ENCODE measurements at regions not wholly inside any gene's neighbourhood (a gene's known extent, or its start where the extent isn't known, plus 50 kb on each side); places are given as distances from the start of the nearest gene placed in this dataset.

DNA sequence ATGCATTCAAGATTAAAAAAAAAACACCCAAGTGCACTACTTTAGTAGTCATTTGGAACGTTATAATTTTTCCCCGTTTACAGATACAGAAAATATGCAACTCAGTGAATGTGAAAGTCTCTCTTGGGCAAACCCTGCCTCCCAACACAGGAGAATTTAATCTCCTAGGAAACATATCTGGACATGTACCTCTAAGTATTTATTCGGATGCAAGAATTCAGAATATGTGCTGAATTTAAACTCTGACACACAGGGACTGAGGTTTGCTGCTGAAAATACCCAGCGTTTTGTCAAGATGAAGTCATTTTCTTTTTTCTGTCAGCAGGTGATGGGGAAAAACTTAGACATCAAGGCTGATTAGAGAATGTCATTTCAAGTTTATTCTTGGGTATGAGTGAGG, 105.4 kb downstream of the ACKR3 start:
- Histone ChIP-seq H3K36me3 (ENCODE audit: control insufficient read depth, insufficient read depth, low read length) (no peaks in the 10 kb centered on the region), H3K27me3 (ENCODE audit: control insufficient read depth, insufficient read depth, low read length) (peaks cover 5% of the 10 kb centered on the region), H3K4me3 (ENCODE audit: low read depth, low read length) (no peak overlapping the region)
- TF ChIP-seq, protein P1, sequence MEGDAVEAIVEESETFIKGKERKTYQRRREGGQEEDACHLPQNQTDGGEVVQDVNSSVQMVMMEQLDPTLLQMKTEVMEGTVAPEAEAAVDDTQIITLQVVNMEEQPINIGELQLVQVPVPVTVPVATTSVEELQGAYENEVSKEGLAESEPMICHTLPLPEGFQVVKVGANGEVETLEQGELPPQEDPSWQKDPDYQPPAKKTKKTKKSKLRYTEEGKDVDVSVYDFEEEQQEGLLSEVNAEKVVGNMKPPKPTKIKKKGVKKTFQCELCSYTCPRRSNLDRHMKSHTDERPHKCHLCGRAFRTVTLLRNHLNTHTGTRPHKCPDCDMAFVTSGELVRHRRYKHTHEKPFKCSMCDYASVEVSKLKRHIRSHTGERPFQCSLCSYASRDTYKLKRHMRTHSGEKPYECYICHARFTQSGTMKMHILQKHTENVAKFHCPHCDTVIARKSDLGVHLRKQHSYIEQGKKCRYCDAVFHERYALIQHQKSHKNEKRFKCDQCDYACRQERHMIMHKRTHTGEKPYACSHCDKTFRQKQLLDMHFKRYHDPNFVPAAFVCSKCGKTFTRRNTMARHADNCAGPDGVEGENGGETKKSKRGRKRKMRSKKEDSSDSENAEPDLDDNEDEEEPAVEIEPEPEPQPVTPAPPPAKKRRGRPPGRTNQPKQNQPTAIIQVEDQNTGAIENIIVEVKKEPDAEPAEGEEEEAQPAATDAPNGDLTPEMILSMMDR (IDR thresholded peaks at IDR 0.05; ENCODE audit: insufficient read depth, low read length, poor library complexity, severe bottlenecking), result no peak
- no peak for DNase-seq (ENCODE audit: low read depth)

DNA sequence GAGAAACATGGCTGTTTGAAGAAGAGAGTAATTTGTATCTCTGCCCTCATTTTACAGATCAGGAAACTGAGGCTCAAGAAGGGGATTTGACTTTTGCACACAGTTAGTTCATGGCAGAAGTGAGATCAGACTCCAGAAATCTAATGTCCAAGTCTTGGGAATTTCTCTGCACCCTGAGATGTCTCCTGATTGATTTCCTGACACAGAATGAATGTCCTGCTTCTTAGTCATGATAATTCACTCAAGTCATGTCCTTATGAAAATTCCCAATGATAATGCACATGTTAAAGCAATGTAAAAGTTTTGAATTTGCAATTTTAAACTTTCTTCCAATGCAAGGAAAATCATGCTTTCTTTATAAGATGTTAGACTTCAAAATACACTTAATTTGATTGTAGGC, 105.9 kb downstream of the ACKR3 start:
- DNase-seq (ENCODE audit: low read depth), result no peak
- TF ChIP-seq, protein P1 (IDR thresholded peaks at IDR 0.05; ENCODE audit: insufficient read depth, low read length, poor library complexity, severe bottlenecking), result no peak
- Histone ChIP-seq H3K4me3 (ENCODE audit: low read depth, low read length) (no peak overlapping the region), H3K27me3 (ENCODE audit: control insufficient read depth, insufficient read depth, low read length) (peaks cover 3% of the 10 kb centered on the region), H3K36me3 (ENCODE audit: control insufficient read depth, insufficient read depth, low read length) (no peaks in the 10 kb centered on the region)

DNA sequence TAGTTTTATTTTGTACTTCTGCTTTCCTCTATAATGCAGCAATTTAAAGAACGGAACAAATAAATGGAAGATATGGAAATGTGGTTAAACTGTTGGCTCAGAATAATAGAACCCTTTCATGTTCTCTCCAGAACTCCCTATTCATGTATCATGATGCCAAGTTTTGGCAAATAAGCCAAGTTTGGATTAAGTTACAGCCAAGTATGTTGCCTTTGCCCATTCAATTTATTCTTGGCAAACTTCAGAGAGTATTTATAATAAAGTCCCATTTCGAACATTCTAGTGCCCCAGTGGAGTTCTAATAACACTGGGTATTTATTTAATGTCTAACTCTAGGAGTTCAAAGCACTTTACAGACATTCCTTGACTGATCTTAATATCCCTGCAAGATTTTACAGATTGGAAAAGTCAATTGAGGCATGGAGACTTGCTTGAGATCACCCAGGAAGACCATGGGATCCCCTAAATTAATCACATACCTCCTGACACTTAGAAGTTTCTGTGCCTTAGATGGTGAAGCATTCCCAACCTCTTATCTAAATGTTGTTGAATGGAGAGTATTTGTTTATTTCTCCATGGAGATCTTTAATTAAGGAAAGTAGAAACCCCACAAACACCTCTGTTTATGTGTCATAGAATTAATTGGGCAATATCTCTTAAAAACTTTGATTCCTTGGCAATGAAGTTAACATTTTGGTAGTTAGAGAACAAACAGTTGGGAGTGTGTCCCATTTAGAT, 106.7 kb downstream of the ACKR3 start:
- Histone ChIP-seq H3K4me3 (ENCODE audit: low read depth, low read length) (no peak overlapping the region), H3K36me3 (ENCODE audit: control insufficient read depth, insufficient read depth, low read length) (no peaks in the 10 kb centered on the region), H3K27me3 (ENCODE audit: control insufficient read depth, insufficient read depth, low read length) (peaks cover 3% of the 10 kb centered on the region)
- TF ChIP-seq, protein P1 (IDR thresholded peaks at IDR 0.05; ENCODE audit: insufficient read depth, low read length, poor library complexity, severe bottlenecking), result no peak
- no peak for DNase-seq (ENCODE audit: low read depth)

DNA sequence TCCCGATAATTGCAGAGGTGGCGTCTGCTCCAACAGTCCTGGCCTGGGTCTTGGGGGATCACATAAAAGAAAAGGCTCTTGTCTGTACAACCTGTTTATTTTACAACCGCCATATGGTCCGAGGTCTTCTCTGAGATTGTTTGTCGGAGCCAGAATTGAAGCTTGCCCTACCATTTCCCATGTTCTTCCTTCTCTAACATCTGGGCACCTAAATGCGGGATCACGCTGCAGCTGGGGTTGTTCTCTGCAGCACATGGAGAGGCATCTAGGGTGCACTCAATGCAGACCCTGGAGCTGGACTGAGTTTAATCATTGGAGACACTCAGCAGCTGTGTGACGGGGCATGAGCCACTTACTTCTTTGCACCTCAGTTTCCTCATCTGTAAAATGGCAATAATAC, 107.7 kb downstream of the ACKR3 start:
- no peak for DNase-seq (ENCODE audit: low read depth)
- no peak overlapping the region for H3K4me3 ChIP-seq (ENCODE audit: low read depth, low read length)
- TF ChIP-seq, protein P1 (IDR thresholded peaks at IDR 0.05; ENCODE audit: insufficient read depth, low read length, poor library complexity, severe bottlenecking), result no peak
- H3K36me3 ChIP-seq (ENCODE audit: control insufficient read depth, insufficient read depth, low read length), result no peaks in the 10 kb centered on the region
- H3K27me3 ChIP-seq (ENCODE audit: control insufficient read depth, insufficient read depth, low read length), result peaks cover 3% of the 10 kb centered on the region

DNA sequence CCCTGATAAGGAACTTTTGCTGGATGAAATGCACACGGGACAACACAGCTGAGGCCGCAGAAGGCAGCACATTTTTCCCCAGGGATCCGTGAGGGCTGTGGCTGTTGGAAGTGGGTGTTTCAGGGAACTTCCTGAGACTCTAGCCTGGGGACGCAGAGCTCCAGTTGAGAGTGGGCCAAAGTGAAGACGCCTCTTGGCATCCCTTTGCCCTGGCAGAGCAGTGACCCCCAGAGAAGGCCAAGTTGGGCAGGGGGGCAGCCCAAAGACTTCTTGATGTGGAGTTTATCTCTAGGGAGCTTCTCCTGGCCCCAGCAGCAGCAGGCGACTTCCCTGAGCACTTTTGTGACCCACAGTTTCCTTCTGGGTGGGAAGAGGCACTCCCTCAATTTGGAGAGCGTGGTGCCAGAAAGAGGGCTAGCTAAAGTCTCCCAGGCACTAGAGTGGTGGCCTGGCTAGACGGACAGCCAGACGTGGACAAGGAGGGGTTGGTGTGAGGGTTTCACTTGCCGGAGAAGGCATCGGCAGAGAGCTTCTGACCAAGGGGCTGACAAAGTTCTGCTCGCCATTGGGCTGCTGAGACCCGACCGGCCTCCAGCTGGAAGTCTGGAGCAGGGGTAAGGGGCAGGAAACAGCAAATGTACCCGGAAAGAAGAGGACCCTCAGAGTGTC, 108.8 kb downstream of the ACKR3 start:
- no peak for DNase-seq (ENCODE audit: low read depth)
- Histone ChIP-seq H3K36me3 (ENCODE audit: control insufficient read depth, insufficient read depth, low read length) (no peaks in the 10 kb centered on the region), H3K27me3 (ENCODE audit: control insufficient read depth, insufficient read depth, low read length) (peaks cover 3% of the 10 kb centered on the region), H3K4me3 (ENCODE audit: low read depth, low read length) (no peak overlapping the region)
- TF ChIP-seq, protein P1 (IDR thresholded peaks at IDR 0.05; ENCODE audit: insufficient read depth, low read length, poor library complexity, severe bottlenecking), result no peak
